HG02884 (cell line): ENCODE measurements at regions not wholly inside any gene's neighbourhood (a gene's known extent, or its start where the extent isn't known, plus 50 kb on each side); places are given as distances from the start of the nearest gene placed in this dataset.

ENCODE experiments used
- ATAC-seq: cut with Tn5 transposase; IDR thresholded peaks from one replicate; pipeline ENCODE4 v1.9.1; 2021; ENCODE audit warnings: mild to moderate bottlenecking, moderate library complexity; ENCODE audit not compliant: unreplicated experiment

GRCh38 chr5:164893071-164893470 is 1387.7 kb downstream of the MAT2B start:
- ATAC-seq = no peak

GRCh38 chr5:164898705-164899104 is 1393.3 kb downstream of the MAT2B start:
- no peak for ATAC-seq

GRCh38 chr5:164909673-164910072 is 1404.3 kb downstream of the MAT2B start:
- ATAC-seq = no peak

DNA sequence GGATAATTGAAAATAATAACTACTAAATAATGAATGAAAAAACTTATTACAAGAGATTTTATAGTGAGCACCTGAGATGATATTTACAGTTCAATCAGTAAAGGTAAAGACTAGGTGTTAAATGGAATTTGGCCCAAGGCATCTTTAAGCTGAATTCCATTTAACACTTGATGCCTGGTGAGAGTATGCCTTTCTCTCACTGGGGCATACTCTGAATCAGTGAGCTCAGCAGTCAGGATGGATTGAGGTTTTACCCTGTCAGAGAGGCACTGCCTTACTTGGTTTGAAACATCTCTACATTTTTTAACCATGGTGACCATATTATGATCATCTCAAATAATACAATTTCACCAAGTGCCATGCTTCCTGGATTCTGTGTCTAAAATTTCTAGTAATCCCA is 1416.3 kb downstream of the MAT2B start:
- ATAC-seq = no peak

GRCh38 chr5:164934039-164934438 is 1428.6 kb downstream of the MAT2B start:
- no peak for ATAC-seq

DNA sequence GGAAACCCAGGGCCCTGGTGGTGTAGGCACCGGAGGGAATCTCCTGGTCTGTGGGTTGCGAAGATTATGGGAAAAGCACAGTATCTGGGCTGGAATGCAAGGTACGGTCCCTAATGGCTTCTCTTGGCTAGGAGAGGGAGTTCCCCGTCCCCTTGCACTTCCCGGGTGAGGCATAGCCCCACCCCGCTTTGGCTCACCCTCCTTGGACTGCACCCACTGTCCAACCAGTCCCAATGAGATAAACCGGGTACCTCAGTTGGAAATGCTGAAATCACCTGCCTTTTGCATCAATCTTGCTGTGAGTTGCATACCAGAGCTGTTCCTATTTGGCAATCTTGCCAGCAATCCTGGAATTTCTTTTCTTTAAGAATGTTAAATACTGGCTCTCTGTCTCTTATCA is 1429.1 kb downstream of the MAT2B start:
- ATAC-seq = no peak

- ATAC-seq = no peak
Observed at GRCh38 chr5:164941132-164941531, 1435.7 kb downstream of the MAT2B start.

GRCh38 chr5:164950927-164951326 is 1445.5 kb downstream of the MAT2B start:
- no peak for ATAC-seq

GRCh38 chr5:164951570-164951969 is 1446.2 kb downstream of the MAT2B start:
- ATAC-seq = no peak

DNA sequence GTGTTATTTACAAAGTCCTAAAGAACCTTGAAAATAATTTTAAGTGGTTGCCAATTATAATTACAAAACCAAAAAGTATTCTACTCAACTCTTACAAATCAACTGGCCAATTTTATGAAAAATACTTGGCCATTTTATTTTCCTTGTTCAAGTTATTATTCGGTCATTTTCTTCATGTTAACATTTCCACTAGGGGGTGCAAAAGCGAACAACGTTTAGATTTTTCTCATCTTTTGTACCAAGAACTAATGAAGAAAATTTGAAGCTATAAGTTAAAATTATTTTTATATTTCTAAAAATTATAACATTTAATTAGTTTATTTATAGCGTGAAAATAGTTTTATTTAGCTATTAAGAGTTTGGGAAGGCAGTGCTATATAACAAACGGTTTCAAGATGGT is 1453.3 kb downstream of the MAT2B start:
- no peak for ATAC-seq

DNA sequence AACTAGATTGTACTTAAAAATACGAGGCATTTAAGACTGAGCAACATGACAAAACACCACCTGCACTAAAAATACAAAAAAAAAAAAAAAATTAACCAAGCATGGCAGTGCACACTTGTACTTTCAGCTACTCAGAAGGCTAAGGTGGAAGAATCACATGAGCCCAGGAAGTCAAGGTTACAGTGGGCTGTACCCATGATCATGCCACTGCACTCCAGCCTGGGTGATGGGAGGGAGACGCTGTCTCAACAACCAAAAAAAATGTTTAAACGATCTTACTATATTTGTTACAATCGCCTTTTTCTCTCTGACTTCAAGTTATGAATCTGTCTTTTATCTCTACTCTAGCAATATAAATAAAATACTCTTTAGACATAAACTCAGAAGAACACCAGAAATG is 1454.3 kb downstream of the MAT2B start:
- ATAC-seq = no peak

- no peak for ATAC-seq
Observed at GRCh38 chr5:164962329-164962961, 1457.0 kb downstream of the MAT2B start.

DNA sequence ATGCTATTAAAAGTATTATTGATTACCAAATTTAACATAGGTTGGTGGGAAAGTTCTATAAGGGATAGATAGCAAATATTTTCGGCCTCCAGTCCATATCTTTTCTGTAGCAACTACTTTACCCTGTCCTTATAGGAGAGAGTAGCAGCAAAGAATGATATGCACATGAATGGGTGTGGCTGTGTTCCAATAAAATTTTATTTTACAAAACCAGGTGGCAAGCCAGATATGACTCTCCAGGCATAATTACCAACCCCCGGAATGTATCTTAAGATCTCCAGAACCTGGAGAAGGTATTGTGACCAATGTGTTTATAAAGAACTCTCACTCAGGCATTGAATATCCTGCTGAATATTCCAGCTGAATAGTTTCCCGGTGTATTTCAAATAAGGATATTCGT is 1461.2 kb downstream of the MAT2B start:
- no peak for ATAC-seq

GRCh38 chr5:164967354-164967753 is 1461.9 kb downstream of the MAT2B start:
- no peak for ATAC-seq

DNA sequence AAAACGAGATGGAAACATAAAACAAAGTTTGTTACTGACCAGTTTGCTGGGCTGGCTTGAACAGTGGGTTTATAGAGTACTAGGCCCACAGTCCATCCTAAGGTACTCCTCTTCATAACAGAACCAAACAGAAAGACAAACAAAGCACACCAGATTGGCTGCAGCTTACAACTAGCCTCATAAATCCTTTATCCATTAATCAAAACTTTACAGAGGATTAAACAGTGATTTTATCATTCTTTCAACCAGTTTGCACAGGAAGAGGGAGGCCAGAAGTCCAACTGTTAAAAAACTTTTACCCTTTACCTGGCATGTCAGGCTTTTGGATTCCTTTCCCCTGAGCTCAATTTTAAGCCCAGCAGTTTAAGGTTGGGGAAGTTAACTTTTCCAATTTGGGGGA is 1467.6 kb downstream of the MAT2B start:
- ATAC-seq = no peak

- no peak for ATAC-seq
Observed at GRCh38 chr5:164975986-164976385, 1470.6 kb downstream of the MAT2B start.

DNA sequence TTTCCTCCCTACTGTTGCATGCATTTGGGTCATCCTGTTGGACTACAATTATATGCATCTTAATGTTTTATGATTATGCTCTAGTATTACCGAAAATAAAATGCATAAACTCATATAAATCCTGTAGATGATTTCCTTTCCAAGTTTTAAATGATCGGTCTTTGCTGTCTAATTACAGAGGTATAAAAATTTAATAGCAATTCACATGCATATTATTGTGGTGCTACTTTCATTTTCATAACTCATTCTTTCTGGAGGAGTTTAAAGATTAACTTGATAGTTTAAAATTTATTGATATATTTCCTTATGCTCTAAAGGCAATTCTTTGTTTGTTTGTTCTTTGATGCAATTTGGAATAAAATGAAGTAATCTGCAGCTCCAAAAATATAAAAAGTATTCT is 1475.1 kb downstream of the MAT2B start:
- ATAC-seq = no peak

DNA sequence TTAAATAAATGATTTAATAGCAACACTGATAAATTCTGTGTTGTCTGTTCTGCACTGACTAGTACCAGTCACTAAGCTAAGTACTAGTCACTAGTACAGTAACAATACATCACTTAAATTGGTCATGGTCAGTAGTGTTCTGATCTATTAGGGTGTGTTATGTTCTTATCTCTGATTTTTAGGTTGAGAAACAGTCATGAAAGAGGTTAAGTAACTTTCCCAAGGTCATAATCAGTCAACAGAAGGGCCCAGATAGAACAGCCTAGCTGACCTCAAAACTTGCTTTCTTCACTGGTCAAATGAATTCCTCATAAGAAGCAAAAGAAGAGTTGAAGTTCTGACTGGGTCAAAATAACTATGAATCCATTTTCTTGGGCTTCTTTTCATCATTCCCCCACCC is 1492.7 kb downstream of the MAT2B start:
- no peak for ATAC-seq

- no peak for ATAC-seq
Observed at GRCh38 chr5:164998590-164998989, 1493.2 kb downstream of the MAT2B start.

DNA sequence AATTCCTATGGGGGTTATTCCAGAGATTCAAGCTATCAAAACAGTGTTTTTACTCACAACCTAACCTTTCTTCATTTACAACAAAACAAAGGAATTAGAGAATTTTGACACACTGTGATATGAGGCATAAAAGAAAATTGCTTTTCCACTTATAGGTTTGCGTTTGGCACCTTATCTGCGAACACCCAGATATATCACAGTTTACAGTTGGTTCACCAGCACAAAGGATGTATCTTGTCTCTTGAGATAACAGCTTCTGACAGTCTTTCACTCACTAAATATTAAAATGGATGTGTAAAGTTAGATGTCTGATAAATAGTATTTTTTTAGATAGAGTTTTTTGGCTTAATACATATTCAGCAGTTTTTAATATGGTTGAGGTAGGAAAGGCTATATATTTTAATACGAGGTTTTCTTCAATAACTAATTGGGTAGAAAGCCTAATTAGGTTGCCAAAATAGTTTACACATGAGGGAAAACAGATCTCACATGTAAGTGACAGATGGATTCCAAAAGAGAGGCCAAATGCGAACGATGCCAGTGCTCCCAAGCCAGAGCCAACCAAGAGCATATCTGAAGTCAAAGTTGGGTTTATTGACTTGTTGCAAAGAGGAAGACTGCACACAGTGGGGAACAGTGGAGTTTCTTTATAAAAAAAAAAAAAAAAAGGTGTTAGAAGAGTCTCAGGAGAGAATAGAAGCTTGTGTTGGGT is 1495.2 kb downstream of the MAT2B start:
- ATAC-seq = no peak

DNA sequence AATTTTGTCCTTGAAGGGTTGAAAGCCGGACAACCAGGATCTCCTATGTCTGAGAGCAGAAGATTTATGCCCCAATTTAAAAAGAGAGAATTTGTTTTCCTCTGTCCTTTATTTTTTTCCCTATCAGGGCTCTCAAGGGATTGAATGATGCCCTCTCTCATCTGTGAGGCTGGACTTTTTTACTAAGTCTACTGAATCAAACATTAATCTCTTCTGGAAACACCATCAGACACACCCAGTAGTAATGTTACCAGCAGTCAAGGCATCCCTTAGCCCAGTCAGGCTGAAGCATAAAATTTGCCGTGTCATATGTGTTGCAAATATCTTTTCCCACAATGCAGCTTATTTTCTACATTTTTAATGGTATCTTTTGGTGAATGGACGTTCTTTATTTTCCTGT is 1497.9 kb downstream of the MAT2B start:
- no peak for ATAC-seq

GRCh38 chr5:165004175-165004574 is 1498.8 kb downstream of the MAT2B start:
- no peak for ATAC-seq

DNA sequence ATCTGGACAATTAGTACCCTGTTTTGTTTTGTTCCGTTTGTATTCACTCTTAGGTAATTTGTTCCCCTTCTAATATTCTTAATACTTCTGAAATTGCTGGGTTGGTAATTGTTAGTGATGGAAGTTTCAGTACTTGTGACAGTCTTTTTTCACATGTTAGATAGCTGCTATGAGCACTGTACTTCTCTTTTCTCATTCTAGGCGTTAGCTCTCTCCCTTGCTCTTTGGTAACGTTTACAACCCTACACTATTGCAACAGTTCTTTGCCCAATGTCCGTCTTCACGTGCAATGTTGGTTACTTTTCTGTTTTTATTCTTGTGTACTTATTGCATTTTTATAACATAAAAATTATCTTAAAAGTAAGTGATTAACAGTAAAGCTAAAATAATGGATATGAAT is 1509.0 kb downstream of the MAT2B start:
- no peak for ATAC-seq
